ENCODE measurements at regions not wholly inside any gene's neighbourhood (a gene's known extent, or its start where the extent isn't known, plus 50 kb on each side); places are given as distances from the start of the nearest gene placed in this dataset.
"Not testable (repeated sequence)": the region's sequence is repeated elsewhere in the genome, so short reads cannot be mapped to it uniquely, and the experiment has no call there.

DNA sequence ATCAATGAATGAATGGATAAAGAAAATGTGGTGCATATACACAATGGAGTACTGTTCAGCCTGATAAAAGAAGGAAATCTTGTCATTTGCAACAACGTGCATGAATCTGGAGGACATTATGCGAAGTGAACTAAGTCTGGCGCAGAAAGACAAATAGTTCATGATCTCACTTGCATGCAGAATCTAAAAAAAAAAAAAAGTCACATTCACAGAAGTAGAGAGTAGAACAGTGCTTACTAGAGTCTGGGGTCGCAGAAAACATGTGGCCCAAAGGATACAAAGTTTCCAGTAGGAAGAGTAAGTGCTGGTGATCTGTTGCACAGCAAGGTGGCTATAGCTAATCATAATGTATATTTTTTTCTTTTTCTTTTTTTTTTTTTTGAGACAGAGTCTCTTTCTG lies 167.3 kb downstream of the CRLF3 start:
- not testable (repeated sequence) for TF ChIP-seq EZH2 (optimal IDR thresholded peaks at IDR 0.05; ENCODE audit: low read depth, low read length); EZH2phosphoT487 (IDR thresholded peaks at IDR 0.05; ENCODE audit: low read length)
- TF ChIP-seq, protein P1, sequence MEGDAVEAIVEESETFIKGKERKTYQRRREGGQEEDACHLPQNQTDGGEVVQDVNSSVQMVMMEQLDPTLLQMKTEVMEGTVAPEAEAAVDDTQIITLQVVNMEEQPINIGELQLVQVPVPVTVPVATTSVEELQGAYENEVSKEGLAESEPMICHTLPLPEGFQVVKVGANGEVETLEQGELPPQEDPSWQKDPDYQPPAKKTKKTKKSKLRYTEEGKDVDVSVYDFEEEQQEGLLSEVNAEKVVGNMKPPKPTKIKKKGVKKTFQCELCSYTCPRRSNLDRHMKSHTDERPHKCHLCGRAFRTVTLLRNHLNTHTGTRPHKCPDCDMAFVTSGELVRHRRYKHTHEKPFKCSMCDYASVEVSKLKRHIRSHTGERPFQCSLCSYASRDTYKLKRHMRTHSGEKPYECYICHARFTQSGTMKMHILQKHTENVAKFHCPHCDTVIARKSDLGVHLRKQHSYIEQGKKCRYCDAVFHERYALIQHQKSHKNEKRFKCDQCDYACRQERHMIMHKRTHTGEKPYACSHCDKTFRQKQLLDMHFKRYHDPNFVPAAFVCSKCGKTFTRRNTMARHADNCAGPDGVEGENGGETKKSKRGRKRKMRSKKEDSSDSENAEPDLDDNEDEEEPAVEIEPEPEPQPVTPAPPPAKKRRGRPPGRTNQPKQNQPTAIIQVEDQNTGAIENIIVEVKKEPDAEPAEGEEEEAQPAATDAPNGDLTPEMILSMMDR (IDR thresholded peaks at IDR 0.05; ENCODE audit: low read length), result not testable (repeated sequence)

Data from MM.1S (cell line).